Neuronal stem cell (in vitro differentiated cells): ENCODE measurements at regions not wholly inside any gene's neighbourhood (a gene's known extent, or its start where the extent isn't known, plus 50 kb on each side); places are given as distances from the start of the nearest gene placed in this dataset.
"Not testable (repeated sequence)": the region's sequence is repeated elsewhere in the genome, so short reads cannot be mapped to it uniquely, and the experiment has no call there.

Experiments
- DNase-seq: peaks from one replicate; pipeline ENCODE4 v3.0.0-alpha.2; 2013; ENCODE audit warnings: low spot score
- H2AFZ ChIP-seq: one replicate; pipeline ENCODE4 v1.6.1; 2013; ENCODE audit warnings: mild to moderate bottlenecking, low read length, inconsistent platforms
- H2AK5ac ChIP-seq: 2 replicates; pipeline ENCODE4 v1.6.1; 2013; ENCODE audit warnings: low read depth, mild to moderate bottlenecking, inconsistent platforms, low read length, moderate library complexity, mixed read lengths
- H2BK120ac ChIP-seq: 2 replicates; pipeline ENCODE4 v1.6.1; 2013; ENCODE audit warnings: low read depth, mild to moderate bottlenecking, inconsistent platforms, low read length, moderate library complexity, mixed read lengths
- H2BK12ac ChIP-seq: one replicate; pipeline ENCODE4 v1.6.1; 2013; ENCODE audit warnings: low read length, inconsistent platforms
- H2BK15ac ChIP-seq: 2 replicates; pipeline ENCODE4 v1.6.1; 2013; ENCODE audit warnings: mild to moderate bottlenecking, low read length, inconsistent platforms, mixed read lengths
- H2BK5ac ChIP-seq: one replicate; pipeline ENCODE4 v1.6.1; 2013; ENCODE audit warnings: inconsistent platforms, mild to moderate bottlenecking, low read length, moderate library complexity
- H3K14ac ChIP-seq: one replicate; pipeline ENCODE4 v1.6.1; 2013; ENCODE audit warnings: low read length, inconsistent platforms
- H3K18ac ChIP-seq: 2 replicates; pipeline ENCODE4 v1.6.1; 2013; ENCODE audit warnings: low read length, inconsistent platforms
- H3K23ac ChIP-seq: 2 replicates; pipeline ENCODE4 v1.6.1; 2013; ENCODE audit warnings: low read depth, mild to moderate bottlenecking, mixed read lengths, low read length, inconsistent platforms; ENCODE audit not compliant: poor library complexity
- H3K27ac ChIP-seq: replicated peaks from 3 replicates; pipeline ENCODE4 v1.5.1; 2013; ENCODE audit warnings: low read length, inconsistent platforms
- H3K27me3 ChIP-seq, 3 experiments: 2 replicates each; pipeline ENCODE4 v1.6.1; 2013; ENCODE audit warnings: low read length in 3 of 3, mild to moderate bottlenecking in 2 of 3, inconsistent platforms in 1 of 3, low read depth in 1 of 3, mixed read lengths in 1 of 3, moderate library complexity in 1 of 3; ENCODE audit not compliant: control insufficient read depth in 3 of 3, insufficient read depth in 3 of 3
- H3K36me3 ChIP-seq, 2 donors: replicated peaks in 1 of 2; 2 replicates each; pipeline ENCODE4 v1.6.1; 2013; ENCODE audit warnings: low read length in 2 of 2; ENCODE audit not compliant: control insufficient read depth in 2 of 2, insufficient read depth in 2 of 2
- H3K4ac ChIP-seq: 2 replicates; pipeline ENCODE4 v1.6.1; 2013; ENCODE audit warnings: inconsistent platforms, mild to moderate bottlenecking, low read length, moderate library complexity
- H3K4me1 ChIP-seq, 2 donors: 1 replicate in 1 of 2; 2 replicates in 1 of 2; pipeline ENCODE4 v1.6.1; 2013; ENCODE audit warnings: low read length in 2 of 2, low read depth in 1 of 2; ENCODE audit not compliant: control insufficient read depth in 2 of 2, insufficient read depth in 1 of 2
- H3K4me2 ChIP-seq: one replicate; pipeline ENCODE4 v1.6.1; 2013; ENCODE audit warnings: mild to moderate bottlenecking, low read length, inconsistent platforms; ENCODE audit not compliant: insufficient read depth, poor library complexity, severe bottlenecking
- H3K4me3 ChIP-seq, 2 donors: 2 replicates each; pipeline ENCODE4 v1.5.1; 2013; ENCODE audit warnings: low read length in 2 of 2, mild to moderate bottlenecking in 2 of 2, inconsistent platforms in 1 of 2, moderate library complexity in 1 of 2
- H3K79me1 ChIP-seq: one replicate; pipeline ENCODE4 v1.6.1; 2013; ENCODE audit warnings: low read depth, mild to moderate bottlenecking, inconsistent platforms, low read length, moderate library complexity
- H3K9ac ChIP-seq: one replicate; pipeline ENCODE4 v1.6.1; 2013; ENCODE audit warnings: mild to moderate bottlenecking, low read depth, low read length, inconsistent platforms; ENCODE audit not compliant: poor library complexity
- H3K9me3 ChIP-seq, 2 donors: replicated peaks in 1 of 2; 2 replicates each; pipeline versions ENCODE3 to v1.6.1; 2013; ENCODE audit warnings: low read length in 2 of 2, mild to moderate bottlenecking in 2 of 2, inconsistent platforms in 1 of 2, low read depth in 1 of 2, mixed read lengths in 1 of 2, moderate library complexity in 1 of 2; ENCODE audit not compliant: control insufficient read depth in 2 of 2, insufficient read depth in 1 of 2
- H4K8ac ChIP-seq: one replicate; pipeline ENCODE4 v1.6.1; 2013; ENCODE audit warnings: low read depth, mild to moderate bottlenecking, inconsistent platforms, low read length, moderate library complexity
- H4K91ac ChIP-seq: one replicate; pipeline ENCODE4 v1.6.1; 2013; ENCODE audit warnings: low read length, low read depth, mild to moderate bottlenecking, inconsistent platforms; ENCODE audit not compliant: poor library complexity
- WGBS, 2 donors: extraction: QIAGEN DNeasy Blood & Tissue Kit; methylation state at CpG; one replicate each; pipeline ENCODE4 v1.1.7; 2013; ENCODE audit warnings: missing lambda C conversion rate in 2 of 2, mixed read lengths in 1 of 2; ENCODE audit not compliant: insufficient read length in 2 of 2, insufficient replicate concordance in 1 of 2; ENCODE audit errors: extremely low coverage in 2 of 2; 5-methylcytosine and 5-hydroxymethylcytosine counted together

GRCh38 chr5:163917747-163918146 lies 412.3 kb downstream of the MAT2B start:
- H3K14ac ChIP-seq: no peak overlapping the region
- H3K9me3 ChIP-seq: peaks cover 0 to 2% of the 10 kb centered on the region in 2 donors
- no peak overlapping the region for H3K18ac ChIP-seq
- H2BK120ac ChIP-seq: no peak overlapping the region
- H3K23ac ChIP-seq: no peak overlapping the region
- H3K4ac ChIP-seq: no peak overlapping the region
- no peaks in the 10 kb centered on the region for H3K27me3 ChIP-seq
- H3K4me2 ChIP-seq: no peak overlapping the region
- H4K8ac ChIP-seq: no peak overlapping the region
- no peak overlapping the region for H3K4me3 ChIP-seq
- H2AK5ac ChIP-seq: no peak overlapping the region
- no peak overlapping the region for H2AFZ ChIP-seq
- DNase-seq: no peak
- no peak overlapping the region for H2BK5ac ChIP-seq
- no peak overlapping the region for H4K91ac ChIP-seq
- no CpG with 5 or more reads among the region's 1 CpG for WGBS, 2 donors
- no peak overlapping the region for H2BK15ac ChIP-seq
- H3K36me3 ChIP-seq: no peaks in the 10 kb centered on the region
- no peak overlapping the region for H3K9ac ChIP-seq
- H2BK12ac ChIP-seq: no peak overlapping the region
- H3K4me1 ChIP-seq: peaks cover 0 to 2% of the 10 kb centered on the region in 2 donors
- no peaks in the 10 kb centered on the region for H3K79me1 ChIP-seq
- no peak overlapping the region for H3K27ac ChIP-seq

- H3K18ac ChIP-seq, H3K9ac ChIP-seq, H4K91ac ChIP-seq, H3K4me3 ChIP-seq, H2BK120ac ChIP-seq, H3K14ac ChIP-seq, H4K8ac ChIP-seq, H3K4me2 ChIP-seq, H3K79me1 ChIP-seq, H3K36me3 ChIP-seq, H2BK5ac ChIP-seq, H2AFZ ChIP-seq, H3K27ac ChIP-seq, H3K27me3 ChIP-seq, DNase-seq, H2BK12ac ChIP-seq, H2AK5ac ChIP-seq, H3K4ac ChIP-seq, H3K23ac ChIP-seq, H3K4me1 ChIP-seq, H2BK15ac ChIP-seq, H3K9me3 ChIP-seq: not testable (repeated sequence)
- no CpG with 5 or more reads among the region's 1 CpG for WGBS, 2 donors
Measured at GRCh38 chr5:163934990-163935389, 429.6 kb downstream of the MAT2B start.

GRCh38 chr5:163938595-163938994 lies 433.2 kb downstream of the MAT2B start:
- H3K18ac ChIP-seq: no peak overlapping the region
- no peak for DNase-seq

GRCh38 chr5:163941079-163941478 lies 435.7 kb downstream of the MAT2B start:
- Histone ChIP-seq H2AK5ac (no peak overlapping the region), H2BK120ac (no peak overlapping the region), H3K14ac (no peak overlapping the region), H4K91ac (no peak overlapping the region), H3K4me1 (no peaks in the 10 kb centered on the region), H2BK5ac (no peak overlapping the region), H3K36me3 (no peaks in the 10 kb centered on the region), H3K4ac (no peak overlapping the region), H3K27ac (no peak overlapping the region), H2BK12ac (no peak overlapping the region), H3K4me2 (no peak overlapping the region), H3K9me3 (no peaks in the 10 kb centered on the region), H3K18ac (no peak overlapping the region), H3K27me3 (no peaks in the 10 kb centered on the region), H3K4me3 (no peak overlapping the region), H2BK15ac (no peak overlapping the region), H2AFZ (no peak overlapping the region), H3K9ac (no peak overlapping the region), H4K8ac (no peak overlapping the region), H3K23ac (no peak overlapping the region), H3K79me1 (peaks cover 1% of the 10 kb centered on the region)
- WGBS, 2 donors: no CpG with 5 or more reads among the region's 4 CpGs
- DNase-seq: no peak

More at GRCh38 chr5:163938595-163938994, 433.2 kb downstream of the MAT2B start:
- Histone ChIP-seq H3K23ac (no peak overlapping the region), H3K79me1 (peaks cover 1% of the 10 kb centered on the region), H3K36me3 (no peaks in the 10 kb centered on the region), H4K8ac (no peak overlapping the region), H2BK5ac (no peak overlapping the region), H2BK15ac (no peak overlapping the region), H3K4me2 (no peak overlapping the region), H3K4me1 (no peaks in the 10 kb centered on the region), H3K27ac (no peak overlapping the region), H2BK12ac (no peak overlapping the region), H3K9ac (no peak overlapping the region), H2AFZ (no peak overlapping the region), H2AK5ac (no peak overlapping the region), H3K4me3 (no peak overlapping the region), H2BK120ac (no peak overlapping the region), H3K9me3 (no peaks in the 10 kb centered on the region), H3K27me3 (no peaks in the 10 kb centered on the region), H4K91ac (no peak overlapping the region), H3K4ac (no peak overlapping the region), H3K14ac (no peak overlapping the region)
- no CpG with 5 or more reads among the region's 1 CpG for WGBS, 2 donors
